Trophoblast cell (in vitro differentiated cells and primary cell): ENCODE measurements at regions not wholly inside any gene's neighbourhood (a gene's known extent, or its start where the extent isn't known, plus 50 kb on each side); places are given as distances from the start of the nearest gene placed in this dataset.

Experiments used
- DNase-seq, 2 donors: peaks; one replicate each; pipeline ENCODE4 v3.0.0-alpha.2; 2016
- H2AFZ ChIP-seq: 2 replicates; pipeline ENCODE4 v1.6.1; 2013; ENCODE audit warnings: low read length, moderate library complexity, mild to moderate bottlenecking; ENCODE audit not compliant: insufficient read depth, poor library complexity
- H2AK5ac ChIP-seq: 2 replicates; pipeline ENCODE4 v1.6.1; 2013; ENCODE audit warnings: mild to moderate bottlenecking, low read length
- H2BK120ac ChIP-seq: 2 replicates; pipeline ENCODE4 v1.6.1; 2013; ENCODE audit warnings: low read length, mild to moderate bottlenecking, moderate library complexity; ENCODE audit not compliant: insufficient read depth, poor library complexity
- H2BK12ac ChIP-seq: 2 replicates; pipeline ENCODE4 v1.6.1; 2013; ENCODE audit warnings: mild to moderate bottlenecking, low read length, moderate library complexity
- H2BK5ac ChIP-seq: 2 replicates; pipeline ENCODE4 v1.6.1; 2013; ENCODE audit warnings: low read length, low read depth, moderate library complexity, mild to moderate bottlenecking; ENCODE audit not compliant: poor library complexity
- H3K14ac ChIP-seq: 2 replicates; pipeline ENCODE4 v1.6.1; 2013; ENCODE audit warnings: mild to moderate bottlenecking, low read length
- H3K18ac ChIP-seq: 2 replicates; pipeline ENCODE4 v1.6.1; 2013; ENCODE audit warnings: mild to moderate bottlenecking, low read length
- H3K23ac ChIP-seq: 2 replicates; pipeline ENCODE4 v1.6.1; 2013; ENCODE audit warnings: low read length
- H3K27ac ChIP-seq: 2 replicates; pipeline ENCODE4 v1.5.1; 2013; ENCODE audit warnings: low read depth, mild to moderate bottlenecking, inconsistent platforms, low read length, moderate library complexity
- H3K27me3 ChIP-seq: 2 replicates; pipeline ENCODE4 v1.6.1; 2013; ENCODE audit warnings: inconsistent platforms, mild to moderate bottlenecking, low read length, moderate library complexity; ENCODE audit not compliant: insufficient read depth
- H3K36me3 ChIP-seq, 2 experiments: 1 replicate in 1 of 2; 2 replicates in 1 of 2; pipeline ENCODE4 v1.6.1; 2013; ENCODE audit warnings: low read length in 2 of 2, mild to moderate bottlenecking in 2 of 2, moderate library complexity in 1 of 2; ENCODE audit not compliant: insufficient read depth in 2 of 2, control insufficient read depth in 1 of 2
- H3K4ac ChIP-seq: 2 replicates; pipeline ENCODE4 v1.6.1; 2013; ENCODE audit warnings: low read depth, mild to moderate bottlenecking, low read length, moderate library complexity
- H3K4me1 ChIP-seq, 2 experiments: 1 replicate in 1 of 2; 2 replicates in 1 of 2; pipeline ENCODE4 v1.6.1; 2013; ENCODE audit warnings: low read length in 2 of 2, mild to moderate bottlenecking in 2 of 2, moderate library complexity in 1 of 2; ENCODE audit not compliant: insufficient read depth in 2 of 2, control insufficient read depth in 1 of 2
- H3K4me2 ChIP-seq: 2 replicates; pipeline ENCODE4 v1.6.1; 2013; ENCODE audit warnings: inconsistent platforms, mild to moderate bottlenecking, low read length, moderate library complexity
- H3K4me3 ChIP-seq: 2 replicates; pipeline ENCODE4 v1.5.1; 2013; ENCODE audit warnings: mild to moderate bottlenecking, low read depth, low read length, inconsistent platforms
- H3K79me1 ChIP-seq: one replicate; pipeline ENCODE4 v1.6.1; 2013; ENCODE audit warnings: low read length
- H3K79me2 ChIP-seq: 2 replicates; pipeline ENCODE4 v1.6.1; 2013; ENCODE audit warnings: low read length, mild to moderate bottlenecking; ENCODE audit not compliant: control insufficient read depth, insufficient read depth, poor library complexity
- H3K9ac ChIP-seq: 2 replicates; pipeline ENCODE4 v1.6.1; 2013; ENCODE audit warnings: mild to moderate bottlenecking, low read length
- H3K9me3 ChIP-seq: 2 replicates; pipeline ENCODE4 v1.6.1; 2013; ENCODE audit warnings: low read depth, mild to moderate bottlenecking, control low read depth, inconsistent platforms, low read length; ENCODE audit not compliant: insufficient read depth
- H4K12ac ChIP-seq: 2 replicates; pipeline ENCODE4 v1.6.1; 2013; ENCODE audit warnings: low read depth, mild to moderate bottlenecking, low read length, moderate library complexity
- H4K8ac ChIP-seq: 2 replicates; pipeline ENCODE4 v1.6.1; 2013; ENCODE audit warnings: low read depth, mild to moderate bottlenecking, low read length, moderate library complexity
- H4K91ac ChIP-seq: one replicate; pipeline ENCODE4 v1.6.1; 2013; ENCODE audit warnings: low read depth, mild to moderate bottlenecking, low read length, moderate library complexity
- WGBS: extraction: QIAGEN DNeasy Blood & Tissue Kit; methylation state at CpG from one replicate; pipeline ENCODE4 v1.1.7; 2013; ENCODE audit warnings: missing lambda C conversion rate; ENCODE audit not compliant: insufficient read length, insufficient coverage; ENCODE audit errors: extremely low coverage; 5-methylcytosine and 5-hydroxymethylcytosine counted together

- no peaks in the 10 kb centered on the region for H3K4me1 ChIP-seq
Measured at GRCh38 chr12:11568155-11568761, 81.2 kb upstream of the ETV6 start.

GRCh38 chr12:11568762-11569478, 80.6 kb upstream of the ETV6 start:
- Histone ChIP-seq H2AFZ (no peak overlapping the region), H2BK12ac (no peak overlapping the region), H3K4me3 (no peak overlapping the region), H3K79me1 (no peaks in the 10 kb centered on the region), H3K27ac (no peak overlapping the region), H2BK120ac (no peak overlapping the region), H3K9me3 (no peaks in the 10 kb centered on the region), H4K12ac (no peak overlapping the region), H3K27me3 (no peaks in the 10 kb centered on the region), H3K14ac (no peak overlapping the region), H2BK5ac (no peak overlapping the region), H3K4ac (no peak overlapping the region), H4K8ac (no peak overlapping the region), H3K18ac (no peak overlapping the region), H3K9ac (no peak overlapping the region), H2AK5ac (no peak overlapping the region), H3K4me1 (no peaks in the 10 kb centered on the region), H3K36me3 (no peaks in the 10 kb centered on the region), H3K4me2 (no peak overlapping the region), H4K91ac (no peak overlapping the region), H3K79me2 (no peaks in the 10 kb centered on the region), H3K23ac (no peak overlapping the region)
- WGBS: no CpG with 5 or more reads among the region's 8 CpGs
- no peak for DNase-seq

More at GRCh38 chr12:11568155-11568761, 81.2 kb upstream of the ETV6 start:
- Histone ChIP-seq H3K4me2 (no peak overlapping the region), H3K18ac (no peak overlapping the region), H4K8ac (no peak overlapping the region), H4K12ac (no peak overlapping the region), H2BK120ac (no peak overlapping the region), H3K4ac (no peak overlapping the region), H3K4me3 (no peak overlapping the region), H3K23ac (no peak overlapping the region), H2AFZ (no peak overlapping the region), H3K9me3 (no peaks in the 10 kb centered on the region), H3K14ac (no peak overlapping the region), H2BK5ac (no peak overlapping the region), H3K9ac (no peak overlapping the region), H3K79me1 (no peaks in the 10 kb centered on the region), H2BK12ac (no peak overlapping the region), H3K27me3 (no peaks in the 10 kb centered on the region), H2AK5ac (no peak overlapping the region), H3K36me3 (no peaks in the 10 kb centered on the region), H3K27ac (no peak overlapping the region), H4K91ac (no peak overlapping the region), H3K79me2 (no peaks in the 10 kb centered on the region)
- no peak for DNase-seq
- no CpG with 5 or more reads among the region's 3 CpGs for WGBS

GRCh38 chr12:11569716-11570115, 79.8 kb upstream of the ETV6 start:
- H3K79me2 ChIP-seq: no peaks in the 10 kb centered on the region
- no peaks in the 10 kb centered on the region for H3K27me3 ChIP-seq
- H3K4me2 ChIP-seq: no peak overlapping the region
- no peak overlapping the region for H2BK5ac ChIP-seq
- no peak overlapping the region for H2AFZ ChIP-seq
- H4K8ac ChIP-seq: no peak overlapping the region
- no peak for DNase-seq
- no peak overlapping the region for H2BK12ac ChIP-seq
- H3K4me3 ChIP-seq: no peak overlapping the region
- no peak overlapping the region for H3K18ac ChIP-seq
- no peak overlapping the region for H4K91ac ChIP-seq
- no peaks in the 10 kb centered on the region for H3K9me3 ChIP-seq
- H3K36me3 ChIP-seq: no peaks in the 10 kb centered on the region
- H3K14ac ChIP-seq: no peak overlapping the region
- H3K79me1 ChIP-seq: no peaks in the 10 kb centered on the region
- H2AK5ac ChIP-seq: no peak overlapping the region
- no peaks in the 10 kb centered on the region for H3K4me1 ChIP-seq
- H4K12ac ChIP-seq: no peak overlapping the region
- H3K4ac ChIP-seq: no peak overlapping the region
- no peak overlapping the region for H2BK120ac ChIP-seq
- no peak overlapping the region for H3K23ac ChIP-seq
- H3K27ac ChIP-seq: no peak overlapping the region
- no peak overlapping the region for H3K9ac ChIP-seq

- H3K18ac ChIP-seq: no peak overlapping the region
- H3K27ac ChIP-seq: no peak overlapping the region
- H2BK5ac ChIP-seq: no peak overlapping the region
- H3K36me3 ChIP-seq: no peaks in the 10 kb centered on the region
- no peak overlapping the region for H2AK5ac ChIP-seq
- no peak overlapping the region for H3K4ac ChIP-seq
- no peak for DNase-seq
- H2BK120ac ChIP-seq: no peak overlapping the region
- no CpG with 5 or more reads among the region's 2 CpGs for WGBS
- no peak overlapping the region for H4K12ac ChIP-seq
- no peak overlapping the region for H3K23ac ChIP-seq
- H4K91ac ChIP-seq: no peak overlapping the region
- H3K4me3 ChIP-seq: no peak overlapping the region
- H3K4me1 ChIP-seq: no peaks in the 10 kb centered on the region
- no peak overlapping the region for H3K14ac ChIP-seq
- no peaks in the 10 kb centered on the region for H3K79me2 ChIP-seq
- no peak overlapping the region for H3K9ac ChIP-seq
- no peak overlapping the region for H2AFZ ChIP-seq
- H3K79me1 ChIP-seq: no peaks in the 10 kb centered on the region
- H2BK12ac ChIP-seq: no peak overlapping the region
- no peaks in the 10 kb centered on the region for H3K9me3 ChIP-seq
- no peak overlapping the region for H3K4me2 ChIP-seq
- H4K8ac ChIP-seq: no peak overlapping the region
- H3K27me3 ChIP-seq: no peaks in the 10 kb centered on the region
Measured at GRCh38 chr12:11573880-11574279, 75.6 kb upstream of the ETV6 start.
